GM23338 (cell line): ENCODE measurements at regions not wholly inside any gene's neighbourhood (a gene's known extent, or its start where the extent isn't known, plus 50 kb on each side); places are given as distances from the start of the nearest gene placed in this dataset.

Source experiments
- CREB1 ChIP-seq: fragments of 250-450 bp; sonication (Bioruptor Pico); IDR thresholded peaks from 2 replicates; pipeline ENCODE4 v1.5.0; 2020; ENCODE audit warnings: low read depth, mild to moderate bottlenecking, moderate library complexity
- EZH2 ChIP-seq: fragments of 200-600 bp; sonication (generic); IDR thresholded peaks from one replicate; pipeline ENCODE4 v1.8.0; 2017; ENCODE audit warnings: antibody characterized with exemption, mild to moderate bottlenecking, low read depth; ENCODE audit not compliant: unreplicated experiment
- EZH2phosphoT487 ChIP-seq: fragments of 200-600 bp; sonication (generic); IDR thresholded peaks from one replicate; pipeline ENCODE4 v1.8.1; 2018; ENCODE audit warnings: antibody characterized with exemption; ENCODE audit not compliant: unreplicated experiment
- JUNB ChIP-seq: IDR thresholded peaks from one replicate; pipeline ENCODE4 v1.6.1; 2016; ENCODE audit warnings: antibody characterized with exemption; ENCODE audit not compliant: unreplicated experiment
- POLR2AphosphoS5 ChIP-seq: IDR thresholded peaks from 2 replicates; pipeline ENCODE4 v1.6.1; 2016; ENCODE audit warnings: antibody characterized with exemption, low read depth
- REST ChIP-seq: IDR thresholded peaks from one replicate; pipeline ENCODE4 v1.6.1; 2018; ENCODE audit warnings: antibody characterized with exemption; ENCODE audit not compliant: unreplicated experiment
- STAT1 ChIP-seq: IDR thresholded peaks from one replicate; pipeline ENCODE4 v1.6.1; 2016; ENCODE audit warnings: antibody characterized with exemption; ENCODE audit not compliant: unreplicated experiment
- ZNF114 ChIP-seq: fragments of 250-450 bp; sonication (Bioruptor Pico); IDR thresholded peaks from 2 replicates; pipeline ENCODE4 v1.5.0; 2020; ENCODE audit warnings: mild to moderate bottlenecking, moderate library complexity
- ZNF331 ChIP-seq: fragments of 250-450 bp; sonication (Bioruptor Pico); IDR thresholded peaks from 2 replicates; pipeline ENCODE4 v1.5.0; 2020; ENCODE audit warnings: low read depth, mild to moderate bottlenecking, moderate library complexity
- TF ChIP-seq, protein P1 (sequence below), 2 experiments: fragments of 200-600 bp in 1 of 2; sonication (generic) in 1 of 2; conservative IDR thresholded peaks; 2 replicates each; pipeline versions ENCODE4 v1.5.1 to v1.6.1; 2016 to 2017; ENCODE audit warnings: antibody characterized with exemption in 2 of 2, low read depth in 2 of 2, mild to moderate bottlenecking in 2 of 2, moderate library complexity in 1 of 2

GRCh38 chr6:50217841-50218240 lies 168.1 kb upstream of the DEFB112 start:
- TF ChIP-seq POLR2AphosphoS5 = no peak
- TF ChIP-seq, protein P1, sequence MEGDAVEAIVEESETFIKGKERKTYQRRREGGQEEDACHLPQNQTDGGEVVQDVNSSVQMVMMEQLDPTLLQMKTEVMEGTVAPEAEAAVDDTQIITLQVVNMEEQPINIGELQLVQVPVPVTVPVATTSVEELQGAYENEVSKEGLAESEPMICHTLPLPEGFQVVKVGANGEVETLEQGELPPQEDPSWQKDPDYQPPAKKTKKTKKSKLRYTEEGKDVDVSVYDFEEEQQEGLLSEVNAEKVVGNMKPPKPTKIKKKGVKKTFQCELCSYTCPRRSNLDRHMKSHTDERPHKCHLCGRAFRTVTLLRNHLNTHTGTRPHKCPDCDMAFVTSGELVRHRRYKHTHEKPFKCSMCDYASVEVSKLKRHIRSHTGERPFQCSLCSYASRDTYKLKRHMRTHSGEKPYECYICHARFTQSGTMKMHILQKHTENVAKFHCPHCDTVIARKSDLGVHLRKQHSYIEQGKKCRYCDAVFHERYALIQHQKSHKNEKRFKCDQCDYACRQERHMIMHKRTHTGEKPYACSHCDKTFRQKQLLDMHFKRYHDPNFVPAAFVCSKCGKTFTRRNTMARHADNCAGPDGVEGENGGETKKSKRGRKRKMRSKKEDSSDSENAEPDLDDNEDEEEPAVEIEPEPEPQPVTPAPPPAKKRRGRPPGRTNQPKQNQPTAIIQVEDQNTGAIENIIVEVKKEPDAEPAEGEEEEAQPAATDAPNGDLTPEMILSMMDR (conservative IDR thresholded peaks at IDR 0.05; ENCODE audit: low read depth in 2 of 2) = no peak
- TF ChIP-seq EZH2phosphoT487 = no peak
- no peak for TF ChIP-seq ZNF331
- no peak for TF ChIP-seq EZH2
- no peak for TF ChIP-seq JUNB
- no peak for TF ChIP-seq STAT1
- TF ChIP-seq REST = no peak
- TF ChIP-seq CREB1 = no peak
- TF ChIP-seq ZNF114 (CRISPR knock-in tag) = no peak
